HG03045 (cell line): ENCODE measurements at regions not wholly inside any gene's neighbourhood (a gene's known extent, or its start where the extent isn't known, plus 50 kb on each side); places are given as distances from the start of the nearest gene placed in this dataset.
"Not testable (repeated sequence)": the region's sequence is repeated elsewhere in the genome, so short reads cannot be mapped to it uniquely, and the experiment has no call there.

ENCODE experiments used
- ATAC-seq: cut with Tn5 transposase; IDR thresholded peaks from one replicate; pipeline ENCODE4 v1.9.1; 2021; ENCODE audit warnings: mild to moderate bottlenecking, moderate library complexity; ENCODE audit not compliant: unreplicated experiment

DNA sequence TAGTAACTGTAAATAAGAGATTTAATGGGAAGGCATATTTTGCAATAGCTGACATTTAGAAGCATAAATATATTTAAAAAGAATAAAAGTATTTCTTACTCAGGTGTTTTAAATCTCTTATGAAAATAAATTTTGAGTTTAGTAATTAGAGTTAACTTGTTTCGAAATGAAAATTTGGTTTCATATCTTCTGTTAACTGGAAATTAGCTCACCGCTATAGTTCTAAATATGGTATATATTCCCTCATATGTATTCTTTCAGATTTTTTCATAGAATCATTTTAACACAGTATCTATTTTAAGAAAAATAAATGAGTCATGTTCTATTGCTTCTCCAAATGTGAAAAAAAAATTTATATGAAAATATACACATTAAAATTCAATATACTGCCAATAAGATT, 434.1 kb downstream of the DTWD2 start:
- no peak for ATAC-seq

DNA sequence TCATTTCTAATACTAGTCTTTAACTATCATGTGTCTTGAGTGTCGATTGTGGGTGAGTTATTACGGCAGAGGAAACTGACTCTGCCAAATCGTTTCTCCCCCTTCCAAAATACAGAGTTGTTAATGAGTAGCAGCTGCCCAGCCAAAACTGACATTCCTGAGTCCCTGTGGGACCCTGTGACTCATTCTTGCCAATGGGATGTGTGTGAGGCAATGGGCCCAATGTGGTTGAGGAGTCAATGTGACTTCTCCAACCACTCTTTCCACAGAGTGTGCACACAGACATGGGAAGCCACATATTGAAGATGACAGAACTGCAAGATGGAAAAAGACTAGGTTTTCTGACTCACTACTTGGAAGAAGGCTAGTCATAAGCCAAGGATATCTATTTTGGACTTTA, 434.7 kb downstream of the DTWD2 start:
- no peak for ATAC-seq

- no peak for ATAC-seq
Observed at GRCh38 chr5:118552731-118553360, 435.5 kb downstream of the DTWD2 start.

- no peak for ATAC-seq
Observed at GRCh38 chr5:118552146-118552545, 436.2 kb downstream of the DTWD2 start.

DNA sequence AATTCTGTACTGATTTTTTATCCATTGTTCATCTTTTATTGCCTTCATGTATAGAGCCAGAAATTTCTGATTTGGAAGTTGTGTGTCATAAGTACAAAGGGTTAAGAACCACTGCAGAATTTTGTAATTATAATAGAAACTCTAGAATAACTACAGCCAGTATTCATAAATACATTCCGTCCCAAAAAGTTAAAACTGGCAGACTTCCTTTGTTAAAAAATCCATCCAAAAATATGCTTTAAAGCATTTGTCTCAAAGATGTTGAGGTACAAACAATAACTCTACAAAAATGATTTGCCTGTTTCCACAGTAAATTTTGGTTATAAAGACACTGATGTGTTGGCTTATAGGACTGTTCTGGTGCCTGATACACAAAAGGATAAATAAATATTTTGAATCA, 436.6 kb downstream of the DTWD2 start:
- ATAC-seq: no peak

GRCh38 chr5:118551031-118551430, 437.3 kb downstream of the DTWD2 start:
- ATAC-seq: no peak

GRCh38 chr5:118548761-118549720, 439.3 kb downstream of the DTWD2 start:
- ATAC-seq: no peak

GRCh38 chr5:118545470-118545869, 442.9 kb downstream of the DTWD2 start:
- no peak for ATAC-seq

DNA sequence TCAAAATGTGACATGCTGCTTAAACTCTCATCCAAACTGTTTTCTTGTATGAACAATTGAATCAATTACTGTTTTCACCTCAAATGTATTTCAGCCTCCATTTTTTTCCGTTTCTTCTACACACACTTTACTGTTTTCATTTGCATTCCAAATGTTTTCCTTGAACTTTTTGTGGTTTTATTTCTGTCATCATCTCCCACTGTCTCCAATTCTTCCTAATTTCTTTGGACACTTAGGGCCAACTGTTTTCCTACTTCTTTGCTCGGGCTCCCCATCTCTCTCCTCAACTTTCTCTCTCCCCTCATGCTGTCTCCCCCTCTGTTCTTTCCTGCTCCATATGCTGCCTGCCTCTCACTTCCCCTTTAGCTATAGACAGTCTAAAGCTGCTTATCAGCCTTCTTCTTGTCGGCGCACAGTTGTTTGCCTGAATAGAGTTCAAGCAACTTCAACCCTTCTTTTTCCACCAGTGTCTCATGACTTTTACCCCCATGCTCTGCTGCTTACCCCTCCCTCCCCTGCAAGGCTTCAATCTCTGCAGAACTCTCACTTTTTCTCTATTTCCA, 443.4 kb downstream of the DTWD2 start:
- no peak for ATAC-seq

- no peak for ATAC-seq
Observed at GRCh38 chr5:118533923-118534322, 454.4 kb downstream of the DTWD2 start.

DNA sequence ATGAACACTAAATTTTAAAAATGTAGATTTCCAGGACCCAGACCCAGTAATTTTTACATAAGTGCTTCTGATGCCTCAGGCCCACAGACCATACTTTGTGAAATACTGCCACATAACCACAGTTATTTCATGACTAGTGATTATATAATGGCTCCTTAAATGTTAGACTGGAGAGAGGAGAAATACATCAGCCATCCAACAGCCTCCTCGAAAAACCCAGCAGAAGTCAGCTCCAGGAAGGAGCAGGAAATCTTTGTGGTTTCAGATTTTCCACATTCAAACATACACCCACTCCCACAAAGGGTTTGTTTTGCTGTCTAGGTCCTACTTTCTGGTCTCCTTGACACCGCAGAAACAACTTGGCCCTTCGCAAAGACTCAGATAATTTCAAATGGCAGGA, 455.2 kb downstream of the DTWD2 start:
- ATAC-seq: no peak

DNA sequence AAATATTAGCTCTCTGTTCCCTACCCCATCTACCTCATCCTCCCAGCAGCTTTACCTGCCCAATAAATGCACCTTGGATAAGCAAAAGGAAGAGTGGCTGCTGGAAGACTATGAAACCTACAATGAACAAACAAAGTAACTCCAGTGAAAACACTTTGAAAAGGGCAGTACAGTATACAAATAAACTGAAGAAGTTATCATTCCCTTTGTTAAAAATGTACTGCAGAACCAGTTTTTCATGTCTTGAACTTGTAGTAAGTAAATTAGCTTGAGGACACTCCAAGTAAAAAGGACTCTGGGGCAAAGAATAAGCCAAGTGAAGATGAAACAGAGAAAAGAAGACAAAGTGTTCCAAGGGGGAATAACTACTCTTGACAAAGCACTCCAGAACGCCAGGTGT, 457.1 kb downstream of the DTWD2 start:
- no peak for ATAC-seq

GRCh38 chr5:118529361-118530144, 458.8 kb downstream of the DTWD2 start:
- ATAC-seq: no peak

GRCh38 chr5:118522626-118523025, 465.7 kb downstream of the DTWD2 start:
- ATAC-seq: no peak

DNA sequence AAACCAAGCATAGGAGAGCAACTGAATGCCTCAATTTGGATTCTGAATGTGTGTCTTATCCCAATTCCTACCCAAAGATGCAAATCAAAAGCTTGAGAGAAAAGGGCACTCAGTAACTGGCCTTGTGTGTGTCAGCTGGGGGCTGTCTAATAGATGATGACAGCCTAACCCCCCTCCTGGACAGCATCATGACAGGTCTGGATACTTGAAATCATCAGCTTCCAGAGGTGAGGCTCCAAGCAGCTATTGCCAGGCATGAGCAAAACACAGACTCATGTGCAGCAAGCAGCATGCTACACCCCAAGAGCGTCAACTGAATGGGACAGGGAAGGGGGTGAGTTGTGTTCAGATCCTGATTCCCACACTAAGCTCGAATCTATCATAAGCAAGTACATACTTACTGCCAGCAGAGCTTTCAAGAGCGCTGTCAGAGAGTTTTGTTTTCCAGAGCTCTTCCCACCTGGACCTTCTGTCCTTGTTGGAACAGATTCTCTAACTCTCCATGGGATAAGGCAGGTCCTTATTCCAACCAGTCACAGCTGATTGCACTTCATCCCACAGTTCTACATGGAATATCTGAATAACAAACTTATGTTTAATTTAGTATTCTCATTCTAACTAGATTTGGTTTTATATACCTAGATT, 467.5 kb downstream of the DTWD2 start:
- ATAC-seq: no peak

DNA sequence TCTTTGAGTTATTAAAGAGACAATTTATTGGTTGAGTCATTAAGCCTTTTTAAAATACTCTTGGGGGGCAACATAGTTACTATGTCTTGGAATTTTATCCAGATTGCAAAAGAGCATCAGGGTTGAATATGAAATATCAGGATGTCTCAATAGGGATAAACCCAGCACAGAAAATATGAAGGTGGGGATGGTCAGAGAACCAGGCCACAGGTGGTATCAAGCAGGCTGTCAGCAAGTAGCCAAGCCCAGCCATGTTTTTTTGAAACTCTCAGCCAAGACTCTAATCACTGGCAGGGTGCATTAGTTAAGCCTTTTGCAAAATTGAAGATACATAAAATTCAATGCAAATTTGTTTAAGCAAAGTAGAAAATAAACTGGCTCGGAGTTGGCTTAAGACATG, 468.9 kb downstream of the DTWD2 start:
- no peak for ATAC-seq

GRCh38 chr5:118518720-118519119, 469.6 kb downstream of the DTWD2 start:
- ATAC-seq: no peak

DNA sequence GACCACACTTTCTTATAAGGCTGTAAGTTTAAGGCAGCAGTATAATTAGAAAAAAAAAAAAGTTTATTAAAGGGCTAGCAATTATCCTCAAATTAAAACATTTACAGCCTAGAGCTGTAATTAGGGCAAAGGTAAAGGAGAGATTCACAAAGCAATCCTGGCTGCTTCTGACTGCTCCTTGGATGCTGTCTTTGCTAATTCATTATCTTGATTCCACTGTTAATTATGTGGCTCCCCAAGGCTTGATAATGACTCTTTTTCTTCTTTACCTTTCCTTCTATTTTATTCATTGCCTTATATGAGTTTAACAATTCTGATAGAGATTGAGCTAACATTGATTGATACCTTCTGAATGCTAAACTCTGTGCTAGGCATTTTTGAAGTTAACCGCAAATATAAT, 476.5 kb downstream of the DTWD2 start:
- no peak for ATAC-seq

DNA sequence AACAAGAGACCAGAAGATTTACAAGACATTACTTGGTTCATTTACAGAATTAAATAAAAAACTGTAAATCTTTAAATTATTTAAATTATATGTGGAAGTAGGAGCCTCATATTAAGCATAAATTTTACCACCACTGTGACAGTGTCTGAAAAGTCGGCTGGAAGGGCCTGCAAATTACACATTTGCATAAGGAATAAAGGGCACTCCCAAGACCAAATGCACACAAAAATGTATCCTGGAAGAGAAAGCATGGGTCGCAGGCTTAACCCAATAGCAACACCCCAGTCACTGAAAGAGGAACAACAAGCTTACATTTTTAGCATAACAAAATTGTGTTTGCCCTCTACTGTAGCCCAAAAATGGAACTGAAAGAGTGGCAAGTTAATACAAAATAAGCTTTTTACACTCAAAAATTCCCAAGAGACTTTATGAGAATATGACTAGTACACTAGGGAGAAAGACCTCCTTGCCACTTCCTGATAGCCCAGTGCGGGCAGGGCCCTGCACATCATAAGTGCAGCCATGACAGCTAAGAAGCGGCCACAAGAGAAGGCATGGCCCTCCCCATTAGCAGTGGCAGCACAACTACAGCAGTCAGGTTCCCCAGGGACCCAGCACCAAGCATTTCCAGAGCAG, 482.0 kb downstream of the DTWD2 start:
- ATAC-seq: peak; percentile 78

- ATAC-seq: not testable (repeated sequence)
Observed at GRCh38 chr5:118502232-118502631, 486.1 kb downstream of the DTWD2 start.
